ENCODE measurements at regions not wholly inside any gene's neighbourhood (a gene's known extent, or its start where the extent isn't known, plus 50 kb on each side); places are given as distances from the start of the nearest gene placed in this dataset.

GRCh38 chr2:146785101-146785500 lies 1059.7 kb upstream of the ACVR2A start:
- Mint-ChIP-seq H3K4me3 (no peak overlapping the region), H3K9me3 (peaks cover 10% of the 10 kb centered on the region)

GRCh38 chr2:146784602-146785001 lies 1060.2 kb upstream of the ACVR2A start:
- Mint-ChIP-seq H3K36me3 (no peaks in the 10 kb centered on the region), H3K4me3 (no peak overlapping the region), H3K27ac (no peak overlapping the region), H3K27me3 (peaks cover 8% of the 10 kb centered on the region), H3K4me1 (ENCODE audit: low read depth) (no peaks in the 10 kb centered on the region), H3K9me3 (peaks cover 10% of the 10 kb centered on the region)
- no peak for DNase-seq
- CTCF ChIA-PET: no interaction called here
- intact Hi-C loops (cut with micrococcal nuclease): no loop called here
- POLR2A ChIA-PET: no interaction called here

More at GRCh38 chr2:146785101-146785500, 1059.7 kb upstream of the ACVR2A start:
- no peak for DNase-seq
- Mint-ChIP-seq H3K27ac (no peak overlapping the region), H3K4me1 (ENCODE audit: low read depth) (no peaks in the 10 kb centered on the region), H3K36me3 (no peaks in the 10 kb centered on the region), H3K27me3 (peaks cover 9% of the 10 kb centered on the region)
- CTCF ChIA-PET: no interaction called here
- POLR2A ChIA-PET: no interaction called here
- intact Hi-C loops (cut with micrococcal nuclease): no loop called here

GRCh38 chr2:146777181-146777580 lies 1067.6 kb upstream of the ACVR2A start:
- H3K27ac Mint-ChIP-seq: no peak overlapping the region
- H3K27me3 Mint-ChIP-seq: no peaks in the 10 kb centered on the region
- H3K36me3 Mint-ChIP-seq: no peaks in the 10 kb centered on the region
- H3K9me3 Mint-ChIP-seq: peaks cover 3% of the 10 kb centered on the region
- DNase-seq: no peak
- no peak overlapping the region for H3K4me3 Mint-ChIP-seq
- intact Hi-C loops (cut with micrococcal nuclease): no loop called here
- ChIA-PET CTCF (no interaction called here), POLR2A (no interaction called here)
- no peaks in the 10 kb centered on the region for H3K4me1 Mint-ChIP-seq (ENCODE audit: low read depth)

GRCh38 chr2:146776596-146776995 lies 1068.2 kb upstream of the ACVR2A start:
- H3K4me3 Mint-ChIP-seq: no peak overlapping the region
- H3K27ac Mint-ChIP-seq: no peak overlapping the region
- DNase-seq: no peak
- H3K27me3 Mint-ChIP-seq: no peaks in the 10 kb centered on the region
- intact Hi-C loops (cut with micrococcal nuclease): no loop called here
- CTCF ChIA-PET: no interaction called here
- H3K4me1 Mint-ChIP-seq (ENCODE audit: low read depth): no peaks in the 10 kb centered on the region
- POLR2A ChIA-PET: no interaction called here
- H3K9me3 Mint-ChIP-seq: peaks cover 3% of the 10 kb centered on the region
- no peaks in the 10 kb centered on the region for H3K36me3 Mint-ChIP-seq

- no peaks in the 10 kb centered on the region for H3K4me1 Mint-ChIP-seq (ENCODE audit: low read depth)
- POLR2A ChIA-PET: no interaction called here
- no peaks in the 10 kb centered on the region for H3K9me3 Mint-ChIP-seq
- H3K4me3 Mint-ChIP-seq: no peak overlapping the region
- DNase-seq: no peak
- no peak overlapping the region for H3K27ac Mint-ChIP-seq
- no peaks in the 10 kb centered on the region for H3K36me3 Mint-ChIP-seq
- H3K27me3 Mint-ChIP-seq: no peaks in the 10 kb centered on the region
- CTCF ChIA-PET: no interaction called here
- intact Hi-C loops (cut with micrococcal nuclease): no loop called here
Measured at GRCh38 chr2:146771531-146771930, 1073.3 kb upstream of the ACVR2A start.

GRCh38 chr2:146764301-146764700 lies 1080.5 kb upstream of the ACVR2A start:
- Mint-ChIP-seq H3K9me3 (no peaks in the 10 kb centered on the region), H3K4me1 (ENCODE audit: low read depth) (no peaks in the 10 kb centered on the region), H3K4me3 (no peak overlapping the region), H3K27ac (no peak overlapping the region), H3K36me3 (no peaks in the 10 kb centered on the region), H3K27me3 (no peaks in the 10 kb centered on the region)
- DNase-seq: no peak
- ChIA-PET POLR2A (no interaction called here), CTCF (no interaction called here)
- intact Hi-C loops (cut with micrococcal nuclease): no loop called here

- no peaks in the 10 kb centered on the region for H3K9me3 Mint-ChIP-seq
- no peak for DNase-seq
- H3K27ac Mint-ChIP-seq: no peak overlapping the region
- H3K4me1 Mint-ChIP-seq (ENCODE audit: low read depth): no peaks in the 10 kb centered on the region
- H3K4me3 Mint-ChIP-seq: no peak overlapping the region
- ChIA-PET CTCF (no interaction called here), POLR2A (no interaction called here)
- H3K36me3 Mint-ChIP-seq: no peaks in the 10 kb centered on the region
- intact Hi-C loops (cut with micrococcal nuclease): no loop called here
- H3K27me3 Mint-ChIP-seq: no peaks in the 10 kb centered on the region
Measured at GRCh38 chr2:146762786-146763185, 1082.0 kb upstream of the ACVR2A start.

- DNase-seq: no peak
- Mint-ChIP-seq H3K9me3 (no peaks in the 10 kb centered on the region), H3K36me3 (no peaks in the 10 kb centered on the region), H3K4me1 (ENCODE audit: low read depth) (no peaks in the 10 kb centered on the region), H3K27ac (no peak overlapping the region), H3K27me3 (no peaks in the 10 kb centered on the region), H3K4me3 (no peak overlapping the region)
- intact Hi-C loops (cut with micrococcal nuclease): no loop called here
- ChIA-PET POLR2A (no interaction called here), CTCF (no interaction called here)
Measured at GRCh38 chr2:146754606-146755005, 1090.2 kb upstream of the ACVR2A start.

GRCh38 chr2:146748046-146748445 lies 1096.8 kb upstream of the ACVR2A start:
- POLR2A ChIA-PET: no interaction called here
- Mint-ChIP-seq H3K9me3 (no peaks in the 10 kb centered on the region), H3K36me3 (no peaks in the 10 kb centered on the region), H3K4me1 (ENCODE audit: low read depth) (no peaks in the 10 kb centered on the region), H3K27me3 (peaks cover 2% of the 10 kb centered on the region), H3K27ac (no peak overlapping the region), H3K4me3 (no peak overlapping the region)
- no peak for DNase-seq
- CTCF ChIA-PET: no interaction called here
- intact Hi-C loops (cut with micrococcal nuclease): no loop called here

- peaks cover 3% of the 10 kb centered on the region for H3K27me3 Mint-ChIP-seq
- no peaks in the 10 kb centered on the region for H3K4me1 Mint-ChIP-seq (ENCODE audit: low read depth)
- ChIA-PET CTCF (no interaction called here), POLR2A (no interaction called here)
- intact Hi-C loops (cut with micrococcal nuclease): no loop called here
- H3K4me3 Mint-ChIP-seq: no peak overlapping the region
- H3K9me3 Mint-ChIP-seq: no peaks in the 10 kb centered on the region
- H3K36me3 Mint-ChIP-seq: no peaks in the 10 kb centered on the region
- no peak for DNase-seq
- no peak overlapping the region for H3K27ac Mint-ChIP-seq
Measured at GRCh38 chr2:146741260-146741659, 1103.6 kb upstream of the ACVR2A start.

- ChIA-PET POLR2A (no interaction called here), CTCF (no interaction called here)
- no peaks in the 10 kb centered on the region for H3K9me3 Mint-ChIP-seq
- intact Hi-C loops (cut with micrococcal nuclease): loop anchor here (1.0 to 10.0 kb wide), 2 partner anchors 600 to 1176 kb away; no protein-coding TSS in a partner anchor
- no peak for DNase-seq
- H3K4me1 Mint-ChIP-seq (ENCODE audit: low read depth): no peaks in the 10 kb centered on the region
- H3K27me3 Mint-ChIP-seq: no peaks in the 10 kb centered on the region
- no peak overlapping the region for H3K27ac Mint-ChIP-seq
- no peak overlapping the region for H3K4me3 Mint-ChIP-seq
- H3K36me3 Mint-ChIP-seq: no peaks in the 10 kb centered on the region
Measured at GRCh38 chr2:146734821-146735190, 1110.0 kb upstream of the ACVR2A start.

GRCh38 chr2:146734042-146734820 lies 1110.6 kb upstream of the ACVR2A start:
- DNase-seq: no peak
- ChIA-PET POLR2A (no interaction called here), CTCF (interaction anchor here (0.6 kb wide), 1 partner anchor 10 kb away, joined by 3 read pairs; no protein-coding TSS in a partner anchor)
- intact Hi-C loops (cut with micrococcal nuclease): loop anchor here (1.0 to 10.0 kb wide), 2 partner anchors 601 to 1177 kb away; no protein-coding TSS in a partner anchor
- Mint-ChIP-seq H3K4me3 (no peak overlapping the region), H3K36me3 (no peaks in the 10 kb centered on the region), H3K9me3 (no peaks in the 10 kb centered on the region), H3K4me1 (ENCODE audit: low read depth) (no peaks in the 10 kb centered on the region), H3K27ac (no peak overlapping the region), H3K27me3 (no peaks in the 10 kb centered on the region)

- CTCF ChIA-PET: no interaction called here
- Mint-ChIP-seq H3K27ac (no peak overlapping the region), H3K4me3 (no peak overlapping the region), H3K27me3 (no peaks in the 10 kb centered on the region), H3K4me1 (ENCODE audit: low read depth) (no peaks in the 10 kb centered on the region), H3K9me3 (no peaks in the 10 kb centered on the region), H3K36me3 (no peaks in the 10 kb centered on the region)
- POLR2A ChIA-PET: no interaction called here
- intact Hi-C loops (cut with micrococcal nuclease): loop anchor here (10.0 kb wide), 1 partner anchor 604 kb away; no protein-coding TSS in a partner anchor
- DNase-seq: no peak
Measured at GRCh38 chr2:146730882-146731281, 1113.9 kb upstream of the ACVR2A start.
